Activated T-cell treated with anti-CD3 and anti-CD28 coated beads for 48 hours (primary cell): ENCODE measurements at regions not wholly inside any gene's neighbourhood (a gene's known extent, or its start where the extent isn't known, plus 50 kb on each side); places are given as distances from the start of the nearest gene placed in this dataset.

Source experiments
- DNase-seq: peaks from one replicate; pipeline ENCODE4 v3.0.0-alpha.2; 2020; ENCODE audit warnings: low read depth

DNA sequence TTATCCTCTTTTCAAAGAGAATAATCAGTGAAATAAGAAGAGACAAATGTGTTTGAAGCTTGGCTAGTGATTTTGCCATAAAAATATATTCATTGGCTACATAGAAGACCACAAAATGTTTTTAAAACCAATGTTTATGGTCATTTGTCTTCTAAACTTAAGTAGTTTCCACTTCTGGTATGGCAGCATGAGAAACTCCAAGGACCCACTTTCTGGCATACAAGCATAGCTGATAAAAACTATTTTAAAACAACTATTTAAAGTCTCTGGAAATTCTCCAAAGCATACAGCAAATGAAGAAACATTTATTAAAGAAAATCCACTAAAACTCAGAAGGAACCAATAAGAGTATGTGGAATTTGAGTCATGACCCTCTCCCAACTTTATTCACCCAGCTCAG, 89.2 kb upstream of the TOMM7 start:
- no peak for DNase-seq

DNA sequence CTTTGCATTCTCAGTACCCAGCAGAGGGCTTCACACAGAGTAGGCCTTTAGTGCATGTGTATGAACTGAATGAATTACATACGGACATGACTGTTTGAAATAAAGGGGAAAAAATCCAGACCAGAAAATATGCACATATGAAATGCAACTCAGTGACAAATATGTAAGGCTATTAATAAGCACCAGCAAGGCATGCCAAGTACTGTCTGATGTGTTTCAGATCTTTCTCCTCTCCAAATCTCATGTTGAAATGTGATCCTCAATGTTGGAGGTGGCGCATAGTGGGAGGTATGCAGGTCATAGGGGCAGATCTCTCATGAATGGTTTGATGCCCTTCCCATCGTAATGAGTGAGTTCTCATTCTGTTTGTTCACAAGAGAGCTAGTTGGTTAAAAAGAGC, 87.3 kb upstream of the TOMM7 start:
- no peak for DNase-seq

DNA sequence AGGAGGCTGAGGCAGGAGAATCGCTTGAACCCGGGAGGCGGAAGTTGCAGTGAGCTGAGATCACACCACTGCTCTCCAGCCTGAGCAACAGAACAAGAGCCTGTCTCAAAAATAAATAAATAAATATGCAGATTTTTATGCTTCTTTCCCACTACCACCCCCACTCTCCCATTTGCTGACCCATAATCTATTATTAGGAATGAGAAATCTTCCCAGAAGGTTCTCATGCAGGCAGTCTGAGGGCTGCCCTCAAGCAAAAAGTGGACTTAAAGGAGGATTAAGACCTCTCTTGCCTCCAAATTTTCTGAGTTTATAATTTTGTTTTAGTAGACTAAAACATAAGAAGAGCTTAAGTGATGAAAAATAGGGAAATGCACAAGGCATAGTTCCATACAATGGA, 85.2 kb upstream of the TOMM7 start:
- no peak for DNase-seq

DNA sequence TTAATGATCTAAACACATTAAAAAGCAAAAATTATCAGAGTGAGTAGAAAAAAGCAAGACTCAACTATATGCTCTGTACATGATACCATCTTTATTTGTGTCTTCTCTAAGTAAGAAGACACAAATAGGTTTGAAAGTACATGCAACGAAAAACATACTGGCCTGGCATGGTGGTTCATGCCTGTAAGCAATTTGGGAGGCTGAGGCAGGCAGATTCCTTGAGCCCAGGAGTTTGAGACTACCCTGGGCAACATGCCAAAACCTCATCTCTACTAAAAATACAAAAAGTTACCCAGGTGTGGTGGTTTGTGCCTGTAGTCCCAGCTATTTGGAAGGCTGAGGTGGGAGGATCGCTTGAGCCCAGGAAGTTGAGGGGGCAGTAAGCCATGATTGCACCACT, 78.1 kb upstream of the TOMM7 start:
- no peak for DNase-seq

DNA sequence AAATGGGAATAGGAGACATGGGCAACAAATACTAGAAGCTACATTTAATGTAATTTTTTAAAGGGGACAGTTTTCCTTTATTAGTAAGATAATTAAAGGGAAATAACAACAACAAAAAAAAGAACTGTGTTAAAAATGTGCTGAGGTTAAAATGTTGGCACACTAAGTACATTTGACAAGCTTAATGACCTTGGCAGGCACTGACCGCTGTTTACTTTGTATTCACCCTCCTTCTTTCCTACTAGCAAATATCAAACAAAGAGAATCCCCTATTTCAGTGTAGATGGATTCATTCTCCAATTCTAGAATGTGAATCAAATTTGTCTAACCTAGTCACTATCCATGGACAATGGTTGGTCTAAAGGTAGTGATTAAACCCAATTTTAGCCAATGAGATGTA, 77.5 kb upstream of the TOMM7 start:
- DNase-seq: no peak

DNA sequence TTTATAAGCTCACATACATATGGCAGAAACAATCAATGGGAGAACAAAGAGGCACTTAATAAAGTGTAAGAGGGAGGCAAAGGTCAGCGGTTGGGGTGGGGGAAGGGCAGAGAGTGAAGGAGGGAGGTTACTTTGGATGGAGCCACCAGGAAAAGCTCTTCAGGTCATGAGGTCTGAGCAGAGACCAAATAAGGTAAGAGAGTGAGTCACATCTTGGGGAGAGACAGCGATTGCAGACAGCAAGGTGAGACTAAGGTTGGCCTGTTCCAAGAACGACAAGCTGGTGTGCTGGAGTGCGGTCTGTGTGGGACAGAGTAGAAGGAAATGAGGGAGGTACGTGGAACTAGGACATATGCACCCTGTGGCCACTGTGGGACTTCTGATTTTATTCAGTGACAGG, 74.3 kb upstream of the TOMM7 start:
- no peak for DNase-seq

DNA sequence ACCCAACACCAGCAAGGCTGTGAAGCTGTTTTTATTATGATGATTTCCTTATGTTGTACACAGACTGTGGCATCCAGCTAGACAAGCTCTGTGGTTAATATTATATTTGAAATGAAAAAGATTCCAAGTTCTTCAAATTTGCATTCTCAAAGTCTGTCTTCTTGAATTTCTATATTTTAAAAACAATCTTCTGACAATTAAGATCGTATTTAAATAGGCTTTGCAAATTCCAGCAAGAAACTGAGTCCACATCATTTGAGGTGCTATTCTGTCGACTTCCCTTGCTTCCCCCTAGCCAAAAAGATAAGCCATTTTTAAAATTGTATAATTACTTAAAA, 73.1 kb upstream of the TOMM7 start:
- DNase-seq: no peak

DNA sequence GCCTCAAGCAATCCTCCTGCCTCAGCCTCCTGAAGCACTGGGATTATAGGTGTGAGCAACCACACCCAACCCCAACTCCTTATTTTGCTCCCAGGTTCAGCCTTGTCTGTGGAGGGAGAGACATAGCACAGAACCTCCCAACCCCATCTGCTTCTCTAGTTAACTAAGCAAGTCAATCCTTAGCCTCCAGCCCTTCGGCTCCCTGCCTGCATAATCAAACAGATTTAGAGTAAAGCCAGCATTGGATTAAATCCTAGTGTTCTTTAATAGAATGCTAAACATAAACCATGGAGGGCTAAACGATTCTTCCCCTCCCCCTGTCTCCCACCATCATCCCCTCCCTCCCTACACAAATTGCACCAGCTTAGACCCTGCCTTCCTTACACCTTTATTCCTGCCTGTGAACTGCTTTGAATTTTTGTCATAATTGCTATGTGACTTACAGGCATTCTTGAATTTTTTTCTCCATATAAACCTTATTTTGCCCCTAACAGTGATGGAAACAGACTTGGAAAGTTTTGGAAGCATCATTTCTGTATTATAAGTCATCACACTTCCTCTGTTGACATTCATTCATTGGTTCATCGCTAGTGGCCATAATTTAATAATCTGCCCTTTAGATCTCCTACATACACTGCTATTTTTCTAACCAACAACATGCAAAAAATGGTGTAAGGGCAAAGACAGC, 72.6 kb upstream of the TOMM7 start:
- DNase-seq: no peak

DNA sequence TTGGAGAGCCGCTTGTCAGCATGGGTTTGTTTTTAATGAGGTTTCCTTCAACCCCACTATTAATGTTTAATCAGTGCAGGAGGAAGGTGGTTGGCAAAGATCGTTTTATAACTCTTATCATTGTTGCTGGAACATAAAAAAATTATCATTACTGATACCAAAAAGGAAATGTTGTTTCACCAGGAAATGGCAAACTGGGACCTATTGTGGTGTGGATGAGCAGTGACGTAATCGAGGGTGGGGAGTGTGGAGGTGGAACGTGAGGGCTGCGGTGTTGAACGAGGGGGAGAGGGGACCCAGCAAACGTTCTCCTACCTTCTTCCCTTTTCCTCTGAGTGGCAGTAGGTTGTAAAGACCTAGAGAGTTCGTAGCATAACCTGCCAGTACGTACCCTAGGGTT, 71.9 kb upstream of the TOMM7 start:
- no peak for DNase-seq

DNA sequence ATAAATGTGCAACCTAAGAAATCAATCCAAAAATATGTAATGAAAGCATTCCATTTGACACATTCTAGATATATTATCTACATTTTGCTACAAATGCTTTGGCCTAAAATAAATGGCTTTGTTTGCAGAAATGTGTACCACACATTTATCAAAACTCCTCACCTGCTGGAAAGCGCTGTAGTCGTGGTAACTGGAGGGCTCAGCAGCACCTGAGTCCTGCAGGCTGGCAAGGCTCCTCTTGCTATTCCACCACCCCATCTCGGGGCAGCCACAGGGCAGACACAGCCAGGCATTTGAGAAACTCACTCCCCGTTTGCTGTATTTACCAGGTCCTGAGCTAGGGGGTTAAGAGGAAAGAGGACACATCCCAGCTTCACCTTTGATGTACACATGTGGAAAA, 68.1 kb upstream of the TOMM7 start:
- DNase-seq: no peak

DNA sequence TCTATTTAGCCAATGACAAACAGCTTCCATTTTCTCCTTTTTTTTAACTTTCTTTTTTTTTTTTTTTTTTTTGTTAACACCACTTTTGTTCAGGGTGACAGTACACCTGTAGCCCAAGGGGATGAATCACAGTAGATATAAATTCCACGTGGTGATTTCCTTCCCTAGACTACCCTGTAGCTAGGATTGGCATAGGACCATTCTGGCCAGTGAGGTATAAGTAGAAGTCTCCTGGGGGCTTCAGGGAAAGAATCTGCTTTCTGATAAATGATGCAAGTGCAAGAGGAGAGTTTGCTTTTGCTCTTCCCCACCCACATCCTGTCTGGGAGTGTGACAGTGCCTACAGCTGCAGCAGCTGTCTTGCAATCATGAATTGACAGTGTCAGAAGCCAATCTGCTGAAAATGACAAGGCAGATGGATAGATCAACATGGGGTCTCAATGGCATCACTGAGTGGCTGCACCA, 63.2 kb upstream of the TOMM7 start:
- peak; percentile 57 for DNase-seq

DNA sequence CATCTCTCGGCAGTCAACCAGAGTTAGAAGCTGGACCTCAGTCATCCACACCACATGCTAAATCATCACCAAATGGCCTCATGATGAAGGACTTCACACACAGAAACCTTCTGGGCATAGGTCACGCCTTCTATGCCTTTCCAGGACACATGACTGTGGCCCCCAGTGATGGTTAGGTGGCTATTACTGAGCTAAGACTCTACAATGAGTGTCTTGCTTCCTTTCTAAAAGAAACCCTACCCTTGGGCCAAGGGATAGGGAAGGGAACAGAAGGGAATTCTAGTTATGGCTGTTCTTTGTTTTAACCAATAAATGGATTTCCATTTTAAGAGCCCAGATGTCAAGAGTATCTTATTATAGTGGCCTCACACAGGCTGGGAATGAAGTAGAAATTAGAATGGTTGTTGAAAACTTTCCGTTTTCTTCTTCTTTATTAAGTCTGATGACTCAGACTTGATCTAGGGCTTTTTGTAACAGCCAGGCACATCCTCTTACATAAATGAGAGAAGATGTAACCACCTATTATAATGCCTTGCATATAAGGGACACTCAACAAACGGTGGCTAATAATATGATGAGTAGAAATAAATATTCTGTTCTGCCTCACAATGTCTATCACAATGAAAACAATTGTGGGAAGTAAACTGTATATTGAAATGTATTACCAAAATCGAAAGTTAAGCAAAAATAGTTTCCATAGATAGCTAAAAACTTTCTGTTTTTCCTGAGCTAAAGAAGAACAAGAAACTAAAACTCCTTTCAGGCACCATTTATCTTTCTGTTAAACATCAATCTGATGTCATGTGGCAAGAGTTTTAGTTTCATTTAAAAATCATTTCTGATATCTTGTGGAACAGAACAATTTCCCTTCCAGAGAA, 62.5 kb upstream of the TOMM7 start:
- no peak for DNase-seq

DNA sequence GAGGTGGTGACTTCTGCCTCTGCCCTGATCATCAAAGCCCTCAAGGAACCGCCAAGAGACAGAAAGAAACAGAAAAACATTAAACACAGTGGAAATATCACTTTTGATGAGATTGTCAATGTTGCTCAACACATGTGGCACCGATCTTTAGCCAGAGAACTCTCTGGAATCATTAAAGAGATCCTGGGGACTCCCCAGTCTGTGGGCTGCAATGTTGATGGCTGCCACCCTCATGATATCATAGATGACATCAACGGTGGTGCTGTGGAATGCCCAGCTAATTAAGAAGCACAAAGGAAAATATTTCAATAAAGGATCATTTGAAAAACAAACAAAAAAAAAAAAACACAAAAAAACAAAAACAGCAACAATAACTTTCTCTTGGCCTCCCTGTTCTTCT, 59.5 kb upstream of the TOMM7 start:
- no peak for DNase-seq

DNA sequence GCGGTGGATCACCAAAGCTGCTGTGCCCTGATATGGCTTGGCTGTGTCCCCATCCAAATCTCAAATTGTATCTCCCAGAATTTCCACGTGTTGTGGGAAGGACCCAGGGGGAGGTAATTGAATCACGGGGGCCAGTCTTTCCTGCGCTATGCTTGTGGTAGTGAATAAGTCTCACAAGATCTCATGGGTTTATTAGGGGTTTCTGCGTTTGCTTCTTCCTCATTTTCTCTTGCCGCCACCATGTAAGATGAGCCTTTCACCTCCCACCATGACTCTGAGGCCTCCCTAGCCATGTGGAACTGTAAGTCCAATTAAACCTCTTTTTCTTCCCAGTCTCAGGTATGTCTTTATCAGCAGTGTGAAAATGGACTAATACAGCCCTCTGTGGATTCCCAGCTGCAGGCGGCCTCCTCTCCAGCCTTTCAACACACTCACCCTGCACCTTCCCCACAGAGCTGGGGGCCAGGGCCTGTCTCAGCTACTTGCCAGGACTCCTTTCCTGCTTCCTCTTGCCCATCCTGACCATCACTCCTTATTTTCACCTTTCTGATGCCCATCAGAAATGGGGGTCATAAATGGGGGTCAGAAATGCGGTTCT, 57.2 kb upstream of the TOMM7 start:
- no peak for DNase-seq

DNA sequence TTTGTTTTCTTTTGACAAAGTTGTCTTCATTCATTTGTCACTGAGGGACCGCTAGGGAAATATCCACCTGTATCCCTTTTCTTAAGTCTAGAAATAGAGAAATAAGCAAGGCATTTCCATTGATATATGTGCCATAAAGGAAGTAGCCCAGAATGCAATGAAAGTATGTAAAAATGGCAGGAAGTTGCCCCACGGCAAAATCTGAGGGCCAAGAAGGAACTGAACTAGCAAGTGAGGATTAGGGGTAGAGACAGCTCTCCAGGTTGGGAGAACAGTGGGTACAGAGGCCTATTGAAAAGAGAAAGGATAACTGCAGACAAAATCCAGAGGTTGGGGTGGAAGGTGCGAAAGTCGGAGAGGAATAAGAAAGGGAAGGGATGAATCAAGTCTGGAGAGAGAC, 56.6 kb upstream of the TOMM7 start:
- DNase-seq: no peak

DNA sequence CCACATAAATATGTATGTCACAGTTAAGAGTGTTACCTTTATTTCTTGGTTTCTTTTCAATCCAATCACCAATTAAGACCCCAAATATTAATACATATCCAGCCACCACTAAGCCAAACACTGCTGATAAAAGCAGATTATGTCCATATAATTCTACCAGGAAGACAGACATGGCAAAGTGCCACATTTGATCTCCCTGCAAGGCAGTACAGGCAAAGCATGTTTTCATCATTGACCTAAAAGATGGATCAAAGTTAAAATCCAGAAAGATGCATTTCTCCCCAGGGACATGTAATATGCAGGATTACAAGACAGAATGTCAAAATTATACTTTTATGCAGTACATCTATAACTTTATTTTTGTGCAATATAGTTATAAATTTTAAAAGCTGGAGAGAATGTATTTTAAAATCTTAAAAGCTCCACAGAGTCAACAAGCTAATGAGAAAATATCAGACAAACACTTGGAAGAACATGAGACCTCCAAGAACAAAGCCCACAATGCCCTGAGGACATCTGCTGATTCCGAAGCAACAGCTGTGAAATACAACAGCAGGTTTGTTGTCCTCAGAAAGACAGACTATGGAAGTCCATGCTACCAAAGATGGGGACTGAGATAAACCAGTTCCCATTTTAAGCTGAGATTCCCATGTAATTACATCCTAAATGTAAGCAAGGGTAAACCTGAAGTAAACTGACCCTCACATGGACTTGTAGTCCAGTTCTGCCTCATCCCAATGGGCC, 54.5 kb upstream of the TOMM7 start:
- no peak for DNase-seq

DNA sequence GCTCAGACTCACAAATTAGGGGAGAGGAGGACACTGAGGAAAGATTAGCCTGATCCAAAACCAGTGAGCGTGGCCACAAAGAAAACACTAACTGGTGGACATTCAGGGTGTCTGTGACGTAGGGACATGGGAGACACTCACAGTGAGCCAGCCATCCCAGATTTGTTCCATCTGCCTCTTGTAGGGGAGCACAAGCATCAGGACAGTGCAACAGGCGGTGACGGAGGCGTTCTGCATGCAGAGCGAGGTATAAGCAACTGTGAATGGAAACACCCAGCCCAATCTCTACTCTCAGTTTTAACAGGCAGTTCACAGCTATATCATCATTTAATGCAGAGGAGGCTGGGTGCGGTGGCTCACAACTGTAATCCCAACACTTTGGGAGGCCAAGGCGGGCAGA, 52.8 kb upstream of the TOMM7 start:
- no peak for DNase-seq

DNA sequence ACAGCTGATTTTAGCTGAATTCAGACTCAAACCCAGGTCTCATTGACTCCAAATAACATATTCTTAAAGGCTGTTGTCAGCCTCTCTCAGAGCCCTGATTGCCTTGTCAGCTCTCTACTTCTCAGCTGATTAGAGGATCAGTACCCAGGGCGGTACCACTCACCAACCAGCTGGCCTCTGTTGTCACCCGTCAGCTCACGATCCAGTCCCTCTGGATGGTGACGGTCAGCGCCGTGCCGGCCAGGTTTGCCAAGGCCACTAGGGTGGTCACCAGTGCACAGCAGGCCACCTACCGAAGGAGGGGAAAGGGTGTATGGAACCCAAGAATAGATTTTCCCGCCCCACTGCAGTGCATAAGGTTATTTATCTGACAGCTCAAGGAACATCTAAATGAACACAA, 52.3 kb upstream of the TOMM7 start:
- no peak for DNase-seq
